ENCODE measurements at regions not wholly inside any gene's neighbourhood (a gene's known extent, or its start where the extent isn't known, plus 50 kb on each side); places are given as distances from the start of the nearest gene placed in this dataset.

- no peak for DNase-seq (ENCODE audit: low spot score)
- ChIA-PET POLR2A (no interaction called here), CTCF (interaction anchor here (1.3 to 1.4 kb wide), 2 partner anchors 97 to 147 kb away, joined by 4 to 5 read pairs; no protein-coding TSS in a partner anchor)
- peaks cover 3% of the 10 kb centered on the region; the same call in 1 of the 2 replicates for H3K4me1 Mint-ChIP-seq
- H3K36me3 Mint-ChIP-seq = no peaks in the 10 kb centered on the region
- no peak for TF ChIP-seq ZSCAN18 (CRISPR knock-in tag; IDR thresholded peaks at IDR 0.05)
- TF ChIP-seq ZNF423 (CRISPR knock-in tag; IDR thresholded peaks at IDR 0.05) = no peak
- TF ChIP-seq AFF4 (CRISPR knock-in tag; IDR thresholded peaks at IDR 0.05; ENCODE audit: borderline replicate concordance) = no peak
- TF ChIP-seq USF1 (CRISPR knock-in tag; IDR thresholded peaks at IDR 0.05) = no peak
- peaks cover 6% of the 10 kb centered on the region for H3K9me3 Mint-ChIP-seq
- peak; percentile 87 for ATAC-seq
- no peak overlapping the region for H3K27ac Mint-ChIP-seq
- H3K27me3 Mint-ChIP-seq (ENCODE audit: low read depth) = no peaks in the 10 kb centered on the region
- H3K4me3 Mint-ChIP-seq = no peak overlapping the region
These were observed 59.0 kb upstream of the PALM2AKAP2 start for GRCh38 chr9:109721001-109721400.

DNA sequence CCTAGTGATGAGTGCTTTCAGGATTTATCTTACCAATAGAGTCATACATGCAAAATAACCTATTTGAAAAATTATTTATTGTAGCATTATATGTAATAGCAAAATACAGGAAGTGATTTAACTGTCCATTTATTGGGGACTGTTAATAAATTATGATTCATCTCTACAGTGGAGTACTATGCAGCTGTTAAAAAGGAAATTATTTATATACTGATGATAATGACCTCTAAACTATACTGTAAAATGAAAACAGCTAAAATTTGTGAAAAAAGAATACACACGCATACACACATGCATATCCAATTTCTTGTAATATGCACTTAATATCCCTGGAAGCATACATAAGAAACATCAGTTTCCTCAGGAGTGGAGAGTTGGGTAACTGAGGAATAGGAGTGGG lies 58.0 kb upstream of the PALM2AKAP2 start:
- peaks cover 6% of the 10 kb centered on the region for H3K9me3 Mint-ChIP-seq
- TF ChIP-seq TP53 (CRISPR knock-in tag; IDR thresholded peaks at IDR 0.05) = no peak
- TF ChIP-seq, protein P1, sequence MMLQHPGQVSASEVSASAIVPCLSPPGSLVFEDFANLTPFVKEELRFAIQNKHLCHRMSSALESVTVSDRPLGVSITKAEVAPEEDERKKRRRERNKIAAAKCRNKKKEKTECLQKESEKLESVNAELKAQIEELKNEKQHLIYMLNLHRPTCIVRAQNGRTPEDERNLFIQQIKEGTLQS (CRISPR knock-in tag; conservative IDR thresholded peaks at IDR 0.05) = no peak
- CTCF ChIA-PET = no interaction called here
- no peaks in the 10 kb centered on the region for H3K36me3 Mint-ChIP-seq
- no peaks in the 10 kb centered on the region for H3K27me3 Mint-ChIP-seq (ENCODE audit: low read depth)
- H3K4me3 Mint-ChIP-seq = no peak overlapping the region
- DNase-seq (ENCODE audit: low spot score) (no peak), ATAC-seq (no peak)
- POLR2A ChIA-PET = interaction anchor here (0.6 kb wide), 1 partner anchor 10 kb away, joined by 3 read pairs; no protein-coding TSS in a partner anchor
- H3K27ac Mint-ChIP-seq = no peak overlapping the region
- peaks cover 3% of the 10 kb centered on the region; the same call in 1 of the 2 replicates for H3K4me1 Mint-ChIP-seq

GRCh38 chr9:109723781-109724180 lies 56.2 kb upstream of the PALM2AKAP2 start:
- no peak overlapping the region for H3K4me3 Mint-ChIP-seq
- CTCF ChIA-PET = no interaction called here
- no peak for ATAC-seq
- peaks cover 6% of the 10 kb centered on the region for H3K9me3 Mint-ChIP-seq
- POLR2A ChIA-PET = no interaction called here
- H3K36me3 Mint-ChIP-seq = no peaks in the 10 kb centered on the region
- no peak overlapping the region for H3K27ac Mint-ChIP-seq
- no peaks in the 10 kb centered on the region for H3K27me3 Mint-ChIP-seq (ENCODE audit: low read depth)
- no peak for DNase-seq (ENCODE audit: low spot score)
- peaks cover 3% of the 10 kb centered on the region; the same call in 1 of the 2 replicates for H3K4me1 Mint-ChIP-seq
- no peak for TF ChIP-seq SP1 (CRISPR knock-in tag; conservative IDR thresholded peaks at IDR 0.05)
- TF ChIP-seq, protein P2, sequence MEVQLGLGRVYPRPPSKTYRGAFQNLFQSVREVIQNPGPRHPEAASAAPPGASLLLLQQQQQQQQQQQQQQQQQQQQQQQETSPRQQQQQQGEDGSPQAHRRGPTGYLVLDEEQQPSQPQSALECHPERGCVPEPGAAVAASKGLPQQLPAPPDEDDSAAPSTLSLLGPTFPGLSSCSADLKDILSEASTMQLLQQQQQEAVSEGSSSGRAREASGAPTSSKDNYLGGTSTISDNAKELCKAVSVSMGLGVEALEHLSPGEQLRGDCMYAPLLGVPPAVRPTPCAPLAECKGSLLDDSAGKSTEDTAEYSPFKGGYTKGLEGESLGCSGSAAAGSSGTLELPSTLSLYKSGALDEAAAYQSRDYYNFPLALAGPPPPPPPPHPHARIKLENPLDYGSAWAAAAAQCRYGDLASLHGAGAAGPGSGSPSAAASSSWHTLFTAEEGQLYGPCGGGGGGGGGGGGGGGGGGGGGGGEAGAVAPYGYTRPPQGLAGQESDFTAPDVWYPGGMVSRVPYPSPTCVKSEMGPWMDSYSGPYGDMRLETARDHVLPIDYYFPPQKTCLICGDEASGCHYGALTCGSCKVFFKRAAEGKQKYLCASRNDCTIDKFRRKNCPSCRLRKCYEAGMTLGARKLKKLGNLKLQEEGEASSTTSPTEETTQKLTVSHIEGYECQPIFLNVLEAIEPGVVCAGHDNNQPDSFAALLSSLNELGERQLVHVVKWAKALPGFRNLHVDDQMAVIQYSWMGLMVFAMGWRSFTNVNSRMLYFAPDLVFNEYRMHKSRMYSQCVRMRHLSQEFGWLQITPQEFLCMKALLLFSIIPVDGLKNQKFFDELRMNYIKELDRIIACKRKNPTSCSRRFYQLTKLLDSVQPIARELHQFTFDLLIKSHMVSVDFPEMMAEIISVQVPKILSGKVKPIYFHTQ (CRISPR knock-in tag; IDR thresholded peaks at IDR 0.05) = no peak
- TF ChIP-seq NR1H2 (CRISPR knock-in tag; IDR thresholded peaks at IDR 0.05) = no peak
- TF ChIP-seq ZNF425 (CRISPR knock-in tag; conservative IDR thresholded peaks at IDR 0.05) = no peak
- TF ChIP-seq ZNF232 (CRISPR knock-in tag; IDR thresholded peaks at IDR 0.05) = no peak
- no peak for TF ChIP-seq ZNF671 (CRISPR knock-in tag; IDR thresholded peaks at IDR 0.05)
- TF ChIP-seq, protein P3, sequence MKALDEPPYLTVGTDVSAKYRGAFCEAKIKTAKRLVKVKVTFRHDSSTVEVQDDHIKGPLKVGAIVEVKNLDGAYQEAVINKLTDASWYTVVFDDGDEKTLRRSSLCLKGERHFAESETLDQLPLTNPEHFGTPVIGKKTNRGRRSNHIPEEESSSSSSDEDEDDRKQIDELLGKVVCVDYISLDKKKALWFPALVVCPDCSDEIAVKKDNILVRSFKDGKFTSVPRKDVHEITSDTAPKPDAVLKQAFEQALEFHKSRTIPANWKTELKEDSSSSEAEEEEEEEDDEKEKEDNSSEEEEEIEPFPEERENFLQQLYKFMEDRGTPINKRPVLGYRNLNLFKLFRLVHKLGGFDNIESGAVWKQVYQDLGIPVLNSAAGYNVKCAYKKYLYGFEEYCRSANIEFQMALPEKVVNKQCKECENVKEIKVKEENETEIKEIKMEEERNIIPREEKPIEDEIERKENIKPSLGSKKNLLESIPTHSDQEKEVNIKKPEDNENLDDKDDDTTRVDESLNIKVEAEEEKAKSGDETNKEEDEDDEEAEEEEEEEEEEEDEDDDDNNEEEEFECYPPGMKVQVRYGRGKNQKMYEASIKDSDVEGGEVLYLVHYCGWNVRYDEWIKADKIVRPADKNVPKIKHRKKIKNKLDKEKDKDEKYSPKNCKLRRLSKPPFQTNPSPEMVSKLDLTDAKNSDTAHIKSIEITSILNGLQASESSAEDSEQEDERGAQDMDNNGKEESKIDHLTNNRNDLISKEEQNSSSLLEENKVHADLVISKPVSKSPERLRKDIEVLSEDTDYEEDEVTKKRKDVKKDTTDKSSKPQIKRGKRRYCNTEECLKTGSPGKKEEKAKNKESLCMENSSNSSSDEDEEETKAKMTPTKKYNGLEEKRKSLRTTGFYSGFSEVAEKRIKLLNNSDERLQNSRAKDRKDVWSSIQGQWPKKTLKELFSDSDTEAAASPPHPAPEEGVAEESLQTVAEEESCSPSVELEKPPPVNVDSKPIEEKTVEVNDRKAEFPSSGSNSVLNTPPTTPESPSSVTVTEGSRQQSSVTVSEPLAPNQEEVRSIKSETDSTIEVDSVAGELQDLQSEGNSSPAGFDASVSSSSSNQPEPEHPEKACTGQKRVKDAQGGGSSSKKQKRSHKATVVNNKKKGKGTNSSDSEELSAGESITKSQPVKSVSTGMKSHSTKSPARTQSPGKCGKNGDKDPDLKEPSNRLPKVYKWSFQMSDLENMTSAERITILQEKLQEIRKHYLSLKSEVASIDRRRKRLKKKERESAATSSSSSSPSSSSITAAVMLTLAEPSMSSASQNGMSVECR (CRISPR knock-in tag; IDR thresholded peaks at IDR 0.05; ENCODE audit: borderline replicate concordance) = no peak
- TF ChIP-seq GRHL2 (CRISPR knock-in tag; IDR thresholded peaks at IDR 0.05; ENCODE audit: insufficient replicate concordance, severe bottlenecking) = no peak
